ENCODE measurements at regions not wholly inside any gene's neighbourhood (a gene's known extent, or its start where the extent isn't known, plus 50 kb on each side); places are given as distances from the start of the nearest gene placed in this dataset.

DNA sequence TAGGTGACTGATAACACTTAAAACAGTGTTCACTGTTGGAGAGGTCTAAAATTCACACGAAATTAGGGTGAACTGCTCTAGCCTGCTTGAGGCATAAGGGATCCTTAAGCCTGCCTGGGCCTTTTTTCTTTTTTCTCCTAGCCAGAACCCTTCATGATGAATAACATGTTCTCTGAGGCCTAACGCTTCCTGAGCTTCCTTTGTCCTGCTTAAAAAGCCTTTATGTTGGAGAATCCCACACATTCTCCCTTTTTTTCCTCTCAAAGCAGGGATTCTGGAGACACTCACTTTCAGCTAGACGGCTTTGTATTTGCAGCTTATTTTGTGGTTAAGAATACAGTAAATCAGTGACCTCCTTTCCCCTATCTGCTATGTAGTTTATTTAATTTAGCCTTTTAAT is 354.7 kb upstream of the PHF14 start:
- TF ChIP-seq, protein P1, sequence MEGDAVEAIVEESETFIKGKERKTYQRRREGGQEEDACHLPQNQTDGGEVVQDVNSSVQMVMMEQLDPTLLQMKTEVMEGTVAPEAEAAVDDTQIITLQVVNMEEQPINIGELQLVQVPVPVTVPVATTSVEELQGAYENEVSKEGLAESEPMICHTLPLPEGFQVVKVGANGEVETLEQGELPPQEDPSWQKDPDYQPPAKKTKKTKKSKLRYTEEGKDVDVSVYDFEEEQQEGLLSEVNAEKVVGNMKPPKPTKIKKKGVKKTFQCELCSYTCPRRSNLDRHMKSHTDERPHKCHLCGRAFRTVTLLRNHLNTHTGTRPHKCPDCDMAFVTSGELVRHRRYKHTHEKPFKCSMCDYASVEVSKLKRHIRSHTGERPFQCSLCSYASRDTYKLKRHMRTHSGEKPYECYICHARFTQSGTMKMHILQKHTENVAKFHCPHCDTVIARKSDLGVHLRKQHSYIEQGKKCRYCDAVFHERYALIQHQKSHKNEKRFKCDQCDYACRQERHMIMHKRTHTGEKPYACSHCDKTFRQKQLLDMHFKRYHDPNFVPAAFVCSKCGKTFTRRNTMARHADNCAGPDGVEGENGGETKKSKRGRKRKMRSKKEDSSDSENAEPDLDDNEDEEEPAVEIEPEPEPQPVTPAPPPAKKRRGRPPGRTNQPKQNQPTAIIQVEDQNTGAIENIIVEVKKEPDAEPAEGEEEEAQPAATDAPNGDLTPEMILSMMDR (IDR thresholded peaks at IDR 0.05; ENCODE audit: low read length), result no peak
- no peak for TF ChIP-seq EZH2 (IDR thresholded peaks at IDR 0.05; ENCODE audit: borderline replicate concordance, low read length)

Data from OCI-LY1 (cell line).